ENCODE measurements at regions not wholly inside any gene's neighbourhood (a gene's known extent, or its start where the extent isn't known, plus 50 kb on each side); places are given as distances from the start of the nearest gene placed in this dataset.

DNA sequence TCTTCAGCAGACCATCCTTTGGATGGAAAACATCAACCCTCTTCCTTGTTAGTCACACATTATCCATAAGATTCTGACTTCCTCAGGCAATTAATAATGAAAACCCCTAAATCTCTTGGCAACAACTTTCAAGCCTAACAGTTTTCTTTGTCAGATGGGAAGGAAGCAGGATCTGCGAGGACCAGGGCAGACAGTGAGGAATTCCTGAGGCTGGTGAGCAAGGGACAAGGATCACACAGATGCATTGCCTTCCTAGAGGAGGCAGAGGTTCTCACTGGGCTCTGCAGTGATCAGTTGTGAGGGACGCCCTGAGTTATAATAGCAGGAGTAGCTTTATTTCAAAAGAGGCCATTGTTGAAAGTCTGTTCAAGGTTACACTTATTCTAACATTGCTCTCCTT lies 195.4 kb downstream of the SLIT2 start:
- no peak for TF ChIP-seq EZH2 (IDR thresholded peaks at IDR 0.05; ENCODE audit: borderline replicate concordance, low read depth, low read length, severe bottlenecking)
- TF ChIP-seq, protein P1, sequence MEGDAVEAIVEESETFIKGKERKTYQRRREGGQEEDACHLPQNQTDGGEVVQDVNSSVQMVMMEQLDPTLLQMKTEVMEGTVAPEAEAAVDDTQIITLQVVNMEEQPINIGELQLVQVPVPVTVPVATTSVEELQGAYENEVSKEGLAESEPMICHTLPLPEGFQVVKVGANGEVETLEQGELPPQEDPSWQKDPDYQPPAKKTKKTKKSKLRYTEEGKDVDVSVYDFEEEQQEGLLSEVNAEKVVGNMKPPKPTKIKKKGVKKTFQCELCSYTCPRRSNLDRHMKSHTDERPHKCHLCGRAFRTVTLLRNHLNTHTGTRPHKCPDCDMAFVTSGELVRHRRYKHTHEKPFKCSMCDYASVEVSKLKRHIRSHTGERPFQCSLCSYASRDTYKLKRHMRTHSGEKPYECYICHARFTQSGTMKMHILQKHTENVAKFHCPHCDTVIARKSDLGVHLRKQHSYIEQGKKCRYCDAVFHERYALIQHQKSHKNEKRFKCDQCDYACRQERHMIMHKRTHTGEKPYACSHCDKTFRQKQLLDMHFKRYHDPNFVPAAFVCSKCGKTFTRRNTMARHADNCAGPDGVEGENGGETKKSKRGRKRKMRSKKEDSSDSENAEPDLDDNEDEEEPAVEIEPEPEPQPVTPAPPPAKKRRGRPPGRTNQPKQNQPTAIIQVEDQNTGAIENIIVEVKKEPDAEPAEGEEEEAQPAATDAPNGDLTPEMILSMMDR (IDR thresholded peaks at IDR 0.05; ENCODE audit: borderline replicate concordance, extremely low read depth, low read length, poor library complexity, severe bottlenecking): no peak

Data from DND-41 (cell line).